ENCODE measurements at regions not wholly inside any gene's neighbourhood (a gene's known extent, or its start where the extent isn't known, plus 50 kb on each side); places are given as distances from the start of the nearest gene placed in this dataset.

DNA sequence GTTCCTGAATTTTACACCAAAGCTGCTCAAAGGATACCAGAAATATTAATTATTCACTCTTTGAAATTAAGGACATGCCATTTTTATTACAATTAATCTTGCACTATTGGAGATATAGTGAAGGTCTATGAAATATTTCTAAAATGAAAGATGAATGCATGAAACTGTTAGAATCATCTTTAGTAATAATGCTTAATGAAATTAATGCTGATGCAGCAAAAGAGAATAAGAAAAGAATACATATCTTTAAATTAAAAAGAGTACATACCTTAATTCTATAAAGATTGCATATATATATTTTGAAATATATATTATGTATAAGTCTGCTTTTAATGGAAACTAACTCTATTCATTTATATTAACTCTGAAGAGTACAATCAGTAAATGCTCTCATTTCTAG lies 236.0 kb downstream of the ALX1 start:
- TF ChIP-seq, protein P1, sequence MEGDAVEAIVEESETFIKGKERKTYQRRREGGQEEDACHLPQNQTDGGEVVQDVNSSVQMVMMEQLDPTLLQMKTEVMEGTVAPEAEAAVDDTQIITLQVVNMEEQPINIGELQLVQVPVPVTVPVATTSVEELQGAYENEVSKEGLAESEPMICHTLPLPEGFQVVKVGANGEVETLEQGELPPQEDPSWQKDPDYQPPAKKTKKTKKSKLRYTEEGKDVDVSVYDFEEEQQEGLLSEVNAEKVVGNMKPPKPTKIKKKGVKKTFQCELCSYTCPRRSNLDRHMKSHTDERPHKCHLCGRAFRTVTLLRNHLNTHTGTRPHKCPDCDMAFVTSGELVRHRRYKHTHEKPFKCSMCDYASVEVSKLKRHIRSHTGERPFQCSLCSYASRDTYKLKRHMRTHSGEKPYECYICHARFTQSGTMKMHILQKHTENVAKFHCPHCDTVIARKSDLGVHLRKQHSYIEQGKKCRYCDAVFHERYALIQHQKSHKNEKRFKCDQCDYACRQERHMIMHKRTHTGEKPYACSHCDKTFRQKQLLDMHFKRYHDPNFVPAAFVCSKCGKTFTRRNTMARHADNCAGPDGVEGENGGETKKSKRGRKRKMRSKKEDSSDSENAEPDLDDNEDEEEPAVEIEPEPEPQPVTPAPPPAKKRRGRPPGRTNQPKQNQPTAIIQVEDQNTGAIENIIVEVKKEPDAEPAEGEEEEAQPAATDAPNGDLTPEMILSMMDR (IDR thresholded peaks at IDR 0.05): no peak
- TF ChIP-seq EZH2 (IDR thresholded peaks at IDR 0.05): no peak
- no peak for TF ChIP-seq EZH2phosphoT487 (IDR thresholded peaks at IDR 0.05)

Data from neural progenitor cell (in vitro differentiated cells).